ENCODE measurements at regions not wholly inside any gene's neighbourhood (a gene's known extent, or its start where the extent isn't known, plus 50 kb on each side); places are given as distances from the start of the nearest gene placed in this dataset.

DNA sequence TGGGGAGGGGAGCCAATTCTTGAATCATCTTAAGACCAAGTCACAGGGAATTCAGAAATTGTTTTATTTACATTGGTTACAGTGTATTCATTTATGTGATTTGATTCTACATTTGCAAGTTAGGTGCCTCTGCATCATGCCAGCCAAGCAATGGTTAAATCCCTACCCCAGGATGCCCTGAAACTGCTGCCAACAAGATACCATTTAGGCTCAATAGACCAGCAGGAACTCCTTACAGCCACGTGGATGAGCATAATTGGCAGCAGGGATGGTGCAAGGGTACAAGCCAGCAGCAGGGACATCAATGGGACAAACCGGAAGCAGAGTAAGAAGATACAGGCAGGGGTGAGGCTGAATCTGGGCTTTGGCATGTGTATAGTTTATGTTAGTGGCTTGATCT is 72.4 kb upstream of the NBEA start:
- TF ChIP-seq, protein P1, sequence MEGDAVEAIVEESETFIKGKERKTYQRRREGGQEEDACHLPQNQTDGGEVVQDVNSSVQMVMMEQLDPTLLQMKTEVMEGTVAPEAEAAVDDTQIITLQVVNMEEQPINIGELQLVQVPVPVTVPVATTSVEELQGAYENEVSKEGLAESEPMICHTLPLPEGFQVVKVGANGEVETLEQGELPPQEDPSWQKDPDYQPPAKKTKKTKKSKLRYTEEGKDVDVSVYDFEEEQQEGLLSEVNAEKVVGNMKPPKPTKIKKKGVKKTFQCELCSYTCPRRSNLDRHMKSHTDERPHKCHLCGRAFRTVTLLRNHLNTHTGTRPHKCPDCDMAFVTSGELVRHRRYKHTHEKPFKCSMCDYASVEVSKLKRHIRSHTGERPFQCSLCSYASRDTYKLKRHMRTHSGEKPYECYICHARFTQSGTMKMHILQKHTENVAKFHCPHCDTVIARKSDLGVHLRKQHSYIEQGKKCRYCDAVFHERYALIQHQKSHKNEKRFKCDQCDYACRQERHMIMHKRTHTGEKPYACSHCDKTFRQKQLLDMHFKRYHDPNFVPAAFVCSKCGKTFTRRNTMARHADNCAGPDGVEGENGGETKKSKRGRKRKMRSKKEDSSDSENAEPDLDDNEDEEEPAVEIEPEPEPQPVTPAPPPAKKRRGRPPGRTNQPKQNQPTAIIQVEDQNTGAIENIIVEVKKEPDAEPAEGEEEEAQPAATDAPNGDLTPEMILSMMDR (IDR thresholded peaks at IDR 0.05) = no peak
- TF ChIP-seq POLR2A (IDR thresholded peaks at IDR 0.05) = no peak

All from Peyer's patch (tissue), 4 donors.